Esophagus squamous epithelium (tissue), 4 donors: ENCODE measurements at regions not wholly inside any gene's neighbourhood (a gene's known extent, or its start where the extent isn't known, plus 50 kb on each side); places are given as distances from the start of the nearest gene placed in this dataset.

ENCODE experiments used
- POLR2A ChIP-seq, 4 donors: fragments of 450-650 bp; IDR thresholded peaks; one replicate each; pipeline ENCODE4 v1.6.1; 2017; ENCODE audit warnings: antibody characterized with exemption in 4 of 4, mild to moderate bottlenecking in 4 of 4, moderate library complexity in 3 of 4
- TF ChIP-seq, protein P1 (sequence below), 6 experiments: fragments of 450-650 bp in 4 of 6; fragments of 200-600 bp in 2 of 6; sonication (generic) in 2 of 6; IDR thresholded peaks; one replicate each; pipeline ENCODE4 v1.5.1; 2016 to 2019; ENCODE audit warnings: antibody characterized with exemption in 6 of 6, mild to moderate bottlenecking in 4 of 6, moderate library complexity in 4 of 6

DNA sequence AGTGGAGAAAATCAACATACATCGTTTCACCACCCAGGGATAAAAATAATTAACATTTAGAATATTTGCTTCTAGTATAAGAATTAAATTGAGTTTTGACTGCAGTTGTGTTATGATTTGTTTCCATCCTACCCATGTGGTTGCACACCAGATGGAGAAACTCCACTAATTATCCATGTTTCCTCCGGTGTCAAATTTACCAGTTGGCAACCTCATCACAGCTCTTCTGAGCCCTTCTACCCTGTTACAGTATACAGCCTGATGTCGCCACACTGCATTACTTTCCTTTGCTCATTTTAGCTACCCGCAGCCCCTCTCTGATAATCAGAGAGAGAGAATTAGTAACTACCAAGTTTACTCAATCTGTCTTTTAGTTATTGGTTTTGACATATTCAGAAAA is 411.2 kb downstream of the DTHD1 start:
- TF ChIP-seq, protein P1, sequence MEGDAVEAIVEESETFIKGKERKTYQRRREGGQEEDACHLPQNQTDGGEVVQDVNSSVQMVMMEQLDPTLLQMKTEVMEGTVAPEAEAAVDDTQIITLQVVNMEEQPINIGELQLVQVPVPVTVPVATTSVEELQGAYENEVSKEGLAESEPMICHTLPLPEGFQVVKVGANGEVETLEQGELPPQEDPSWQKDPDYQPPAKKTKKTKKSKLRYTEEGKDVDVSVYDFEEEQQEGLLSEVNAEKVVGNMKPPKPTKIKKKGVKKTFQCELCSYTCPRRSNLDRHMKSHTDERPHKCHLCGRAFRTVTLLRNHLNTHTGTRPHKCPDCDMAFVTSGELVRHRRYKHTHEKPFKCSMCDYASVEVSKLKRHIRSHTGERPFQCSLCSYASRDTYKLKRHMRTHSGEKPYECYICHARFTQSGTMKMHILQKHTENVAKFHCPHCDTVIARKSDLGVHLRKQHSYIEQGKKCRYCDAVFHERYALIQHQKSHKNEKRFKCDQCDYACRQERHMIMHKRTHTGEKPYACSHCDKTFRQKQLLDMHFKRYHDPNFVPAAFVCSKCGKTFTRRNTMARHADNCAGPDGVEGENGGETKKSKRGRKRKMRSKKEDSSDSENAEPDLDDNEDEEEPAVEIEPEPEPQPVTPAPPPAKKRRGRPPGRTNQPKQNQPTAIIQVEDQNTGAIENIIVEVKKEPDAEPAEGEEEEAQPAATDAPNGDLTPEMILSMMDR (IDR thresholded peaks at IDR 0.05): no peak
- TF ChIP-seq POLR2A (IDR thresholded peaks at IDR 0.05): no peak
